Stomach (tissue), 8 donors: ENCODE measurements at regions not wholly inside any gene's neighbourhood (a gene's known extent, or its start where the extent isn't known, plus 50 kb on each side); places are given as distances from the start of the nearest gene placed in this dataset.

Experiments
- DNase-seq, 2 donors: peaks; one replicate each; pipeline versions ENCODE4 v3.0.0 to v3.0.0-alpha.2; 2013 to 2019
- H3K27ac ChIP-seq, 5 donors: fragments of 200-600 bp in 4 of 5; sonication (generic) in 4 of 5; one replicate each; pipeline ENCODE4 v1.5.1; 2013 to 2019; ENCODE audit warnings: mild to moderate bottlenecking in 1 of 5, moderate library complexity in 1 of 5
- H3K27me3 ChIP-seq, 3 donors: fragments of 200-600 bp; sonication (generic); one replicate each; pipeline ENCODE4 v1.5.1; 2017 to 2019; ENCODE audit warnings: mixed run types in 1 of 3
- H3K36me3 ChIP-seq, 4 donors: fragments of 200-600 bp; sonication (generic); 1 replicate in 3 of 4; 2 replicates in 1 of 4; pipeline ENCODE4 v1.5.1; 2016 to 2019
- H3K4me1 ChIP-seq, 4 donors: fragments of 200-600 bp; sonication (generic); one replicate each; pipeline ENCODE4 v1.5.1; 2016 to 2019
- H3K4me3 ChIP-seq, 4 donors: fragments of 200-600 bp; sonication (generic) in 3 of 4; one replicate each; pipeline ENCODE4 v1.5.1; 2016 to 2019; ENCODE audit warnings: mild to moderate bottlenecking in 1 of 4
- H3K9me3 ChIP-seq, 4 donors: fragments of 200-600 bp; sonication (generic); one replicate each; pipeline ENCODE4 v1.5.1; 2016 to 2019
- CTCF ChIP-seq, 7 experiments: fragments of 450-650 bp in 4 of 7; fragments of 200-600 bp in 3 of 7; sonication (generic) in 3 of 7; IDR thresholded peaks; one replicate each; pipeline ENCODE4 v1.5.1; 2016 to 2019; ENCODE audit warnings: antibody characterized with exemption in 7 of 7, control low read depth in 2 of 7, mild to moderate bottlenecking in 1 of 7
- EP300 ChIP-seq: sonication (generic); formaldehyde crosslinking; IDR thresholded peaks from one replicate; pipeline ENCODE4 v1.6.1; 2017; ENCODE audit warnings: antibody characterized with exemption
- POLR2A ChIP-seq, 4 donors: fragments of 450-650 bp; IDR thresholded peaks; one replicate each; pipeline ENCODE4 v1.6.1; 2016; ENCODE audit warnings: antibody characterized with exemption in 4 of 4, control low read depth in 2 of 4, mild to moderate bottlenecking in 1 of 4, moderate library complexity in 1 of 4
- POLR2AphosphoS5 ChIP-seq, 3 donors: sonication (generic); formaldehyde crosslinking; IDR thresholded peaks; one replicate each; pipeline ENCODE4 v1.6.1; 2016; ENCODE audit warnings: antibody characterized with exemption in 3 of 3
- WGBS, 5 donors: extraction: QIAGEN DNeasy Blood & Tissue Kit in 3 of 5; methylation state at CpG; one replicate each; pipeline versions ENCODE4 v1.1.5 to v1.1.7; 2013 to 2018; 5-methylcytosine and 5-hydroxymethylcytosine counted together
- intact Hi-C: fragments of 100-400 bp; cut with DNase I; formaldehyde crosslinking; loops from one replicate; pipeline ENCODE4 v1.15.1; 2023; ENCODE audit warnings: low total_unique reads
- donor health status: healthy with polysubstance abuse.
- donor health status: Bipolar disorder and iron deficiency.
- donor health status: healthy.

DNA sequence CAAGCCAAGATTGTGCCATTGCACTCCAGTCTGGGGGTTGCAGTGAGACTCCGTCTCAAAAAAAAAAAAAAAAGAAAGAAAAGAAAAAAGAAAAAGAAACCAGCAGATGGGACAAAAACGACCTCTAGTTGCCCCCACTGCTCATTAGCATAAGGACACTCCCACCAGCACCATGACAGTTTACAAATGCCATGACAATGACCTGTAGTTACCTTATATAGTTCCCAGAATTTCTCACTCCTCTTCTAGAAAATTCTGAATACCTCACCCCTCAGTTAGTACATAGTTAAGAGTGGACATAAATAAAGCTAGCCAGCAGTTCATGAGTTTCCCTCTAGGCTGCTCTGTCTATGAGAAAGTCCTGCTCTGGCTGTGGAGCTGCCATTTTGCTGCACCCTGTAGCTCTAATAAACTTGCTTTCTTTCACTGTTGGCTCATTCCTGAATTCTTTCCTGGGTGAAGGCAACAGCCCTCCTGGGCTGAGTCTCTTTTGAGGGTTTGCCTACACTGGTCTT is 276.8 kb upstream of the AKR1E2 start:
- Histone ChIP-seq H3K4me1 (peaks cover 0 to 3% (median 0%) of the 10 kb centered on the region in 4 donors), H3K9me3 (no peaks in the 10 kb centered on the region), H3K4me3 (no peak overlapping the region), H3K36me3 (no peaks in the 10 kb centered on the region), H3K27me3 (no peaks in the 10 kb centered on the region), H3K27ac (no peak overlapping the region)
- DNase-seq = no peak
- WGBS, 5 donors = 65 to 84% (median 72%) methylated on average over 2 of the region's 2 CpGs
- no peak for TF ChIP-seq EP300
- TF ChIP-seq POLR2A (IDR thresholded peaks at IDR 0.05) = no peak
- TF ChIP-seq CTCF (IDR thresholded peaks at IDR 0.05) = no peak
- no peak for TF ChIP-seq POLR2AphosphoS5 (IDR thresholded peaks at IDR 0.05)
- intact Hi-C loops = no loop called here

GRCh38 chr10:4546931-4547330 is 279.1 kb upstream of the AKR1E2 start:
- H3K4me1 ChIP-seq = peaks cover 0 to 7% (median 0%) of the 10 kb centered on the region in 4 donors
- WGBS, 5 donors = 68 to 92% (median 76%) methylated on average over 1 of the region's 1 CpG
- TF ChIP-seq EP300 (no peak), POLR2A (IDR thresholded peaks at IDR 0.05) (no peak)
- no peak overlapping the region for H3K4me3 ChIP-seq
- no peaks in the 10 kb centered on the region for H3K36me3 ChIP-seq
- intact Hi-C loops = no loop called here
- H3K27me3 ChIP-seq = no peaks in the 10 kb centered on the region
- no peak overlapping the region for H3K27ac ChIP-seq
- no peak for DNase-seq
- H3K9me3 ChIP-seq = no peaks in the 10 kb centered on the region

DNA sequence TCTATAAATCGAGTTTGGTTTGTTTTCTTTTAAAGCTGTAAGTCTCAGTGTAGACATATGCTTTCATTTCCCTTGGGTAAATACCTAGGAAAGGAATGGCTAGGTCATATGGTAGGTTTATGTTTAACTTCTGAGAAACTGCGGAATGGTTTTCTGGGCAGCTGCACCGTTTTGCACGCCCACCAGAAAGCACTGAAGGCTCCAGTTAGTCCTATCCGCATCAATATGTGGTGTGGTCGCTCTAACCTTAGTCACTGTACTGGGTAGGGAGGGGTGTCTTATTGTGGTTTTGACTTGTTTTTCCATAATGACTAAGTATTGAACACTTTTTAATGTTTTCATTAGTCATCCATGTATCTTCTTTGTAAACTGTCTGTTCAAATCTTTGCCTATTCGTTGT is 279.5 kb upstream of the AKR1E2 start:
- H3K4me1 ChIP-seq = peaks cover 0 to 7% (median 0%) of the 10 kb centered on the region in 4 donors
- no peaks in the 10 kb centered on the region for H3K36me3 ChIP-seq
- no peaks in the 10 kb centered on the region for H3K27me3 ChIP-seq
- intact Hi-C loops = no loop called here
- no peaks in the 10 kb centered on the region for H3K9me3 ChIP-seq
- TF ChIP-seq EP300 (no peak), POLR2AphosphoS5 (IDR thresholded peaks at IDR 0.05) (no peak), CTCF (IDR thresholded peaks at IDR 0.05) (no peak), POLR2A (IDR thresholded peaks at IDR 0.05) (no peak)
- no peak overlapping the region for H3K27ac ChIP-seq
- peak in 1 of 2 donors; percentile 26 for DNase-seq
- WGBS, 5 donors = 40 to 63% (median 50%) methylated on average over 7 of the region's 7 CpGs
- H3K4me3 ChIP-seq = no peak overlapping the region

DNA sequence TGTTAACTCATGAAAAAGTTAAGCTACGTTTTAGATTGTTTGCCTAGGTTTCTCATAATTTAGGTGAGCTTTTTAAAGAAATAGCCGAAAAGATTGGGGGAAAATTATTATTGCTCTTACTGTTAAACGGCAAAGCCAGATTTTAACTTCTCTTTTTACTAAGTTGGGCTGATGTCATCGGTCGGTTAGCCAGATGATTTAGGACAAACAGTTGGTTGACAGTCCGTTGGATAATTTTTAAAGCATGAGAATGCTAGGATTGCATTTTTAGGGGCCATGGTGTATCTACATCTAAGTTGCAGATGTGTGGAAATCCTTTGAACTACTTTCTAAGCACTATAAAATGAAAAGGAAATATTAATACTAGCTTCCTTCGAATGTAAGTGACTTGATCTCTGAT is 280.9 kb upstream of the AKR1E2 start:
- intact Hi-C loops = no loop called here
- Histone ChIP-seq H3K4me3 (no peak overlapping the region), H3K9me3 (no peaks in the 10 kb centered on the region), H3K36me3 (no peaks in the 10 kb centered on the region), H3K4me1 (peaks cover 0 to 7% (median 0%) of the 10 kb centered on the region in 4 donors), H3K27me3 (no peaks in the 10 kb centered on the region), H3K27ac (no peak overlapping the region)
- TF ChIP-seq EP300 = no peak
- TF ChIP-seq CTCF (IDR thresholded peaks at IDR 0.05) = no peak
- no peak for TF ChIP-seq POLR2AphosphoS5 (IDR thresholded peaks at IDR 0.05)
- TF ChIP-seq POLR2A (IDR thresholded peaks at IDR 0.05) = no peak
- DNase-seq = no peak
- 61 to 73% (median 68%) methylated on average over 7 of the region's 7 CpGs for WGBS, 5 donors

DNA sequence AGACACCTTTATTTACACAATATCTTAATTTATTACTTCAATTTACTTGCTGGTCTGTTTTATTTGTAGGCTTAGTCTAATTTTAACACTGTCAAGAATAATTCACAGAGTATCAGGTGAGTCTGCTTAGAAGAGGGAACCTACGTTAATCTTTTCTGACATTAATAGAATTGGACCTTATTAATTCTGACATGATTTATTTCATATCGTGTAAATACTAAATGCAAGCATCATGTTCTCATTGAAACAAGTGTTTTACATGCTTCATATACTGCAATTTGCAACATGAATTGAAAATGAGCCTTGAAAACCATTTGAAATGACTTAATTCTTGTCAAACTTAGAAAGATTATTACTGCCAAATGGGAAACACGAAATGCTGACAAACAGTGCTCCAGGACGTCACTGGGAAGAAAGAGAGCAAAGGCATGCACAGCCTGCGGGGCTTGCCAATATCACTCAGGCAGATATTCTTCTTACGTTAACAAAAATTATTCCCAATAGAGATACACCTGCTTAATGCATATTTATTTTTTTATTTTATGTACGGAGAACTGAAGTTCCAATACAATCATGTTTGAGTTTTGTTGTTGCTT is 282.0 kb upstream of the AKR1E2 start:
- H3K27me3 ChIP-seq = no peaks in the 10 kb centered on the region
- intact Hi-C loops = no loop called here
- no peaks in the 10 kb centered on the region for H3K9me3 ChIP-seq
- no peak for TF ChIP-seq POLR2A (IDR thresholded peaks at IDR 0.05)
- no peak overlapping the region for H3K4me3 ChIP-seq
- H3K27ac ChIP-seq = no peak overlapping the region
- WGBS, 5 donors = 62 to 81% (median 70%) methylated on average over 7 of the region's 7 CpGs
- peaks cover 0 to 7% (median 0%) of the 10 kb centered on the region in 4 donors for H3K4me1 ChIP-seq
- no peaks in the 10 kb centered on the region for H3K36me3 ChIP-seq
- no peak for DNase-seq
